Calu3 (cell line): ENCODE measurements at regions not wholly inside any gene's neighbourhood (a gene's known extent, or its start where the extent isn't known, plus 50 kb on each side); places are given as distances from the start of the nearest gene placed in this dataset.

Experiments
- BruUV-seq: library from RNA; stranded (reverse); fragments of 400-500 nt; replicated peaks from 2 replicates; lab custom pipeline; 2021; lab: Mats Ljungman, UMichigan
- CTCF ChIA-PET: fragments of 300-600 bp; sonication (Branson Sonifier 250); formaldehyde crosslinking; loops from one replicate; lab custom pipeline; 2022; ENCODE audit warnings: antibody characterized with exemption; lab: Charles Lee
- DNase-seq: peaks from one replicate; pipeline ENCODE4 v3.0.0; 2022
- H3K27ac Mint-ChIP-seq: one replicate; pipeline ENCODE4 v1.8.0; 2022; ENCODE audit warnings: mixed read lengths; ENCODE audit not compliant: unreplicated experiment
- H3K27me3 Mint-ChIP-seq: one replicate; pipeline ENCODE4 v1.8.0; 2022; ENCODE audit warnings: mixed read lengths; ENCODE audit not compliant: unreplicated experiment
- H3K36me3 Mint-ChIP-seq: one replicate; pipeline ENCODE4 v1.8.0; 2022; ENCODE audit warnings: mild to moderate bottlenecking, moderate library complexity, mixed read lengths; ENCODE audit not compliant: insufficient read depth, unreplicated experiment
- H3K4me1 Mint-ChIP-seq: one replicate; pipeline ENCODE4 v1.8.0; 2022; ENCODE audit warnings: mild to moderate bottlenecking, low read depth, mixed read lengths; ENCODE audit not compliant: unreplicated experiment
- H3K4me3 Mint-ChIP-seq: one replicate; pipeline ENCODE4 v1.8.0; 2022; ENCODE audit warnings: mild to moderate bottlenecking, low read depth, moderate library complexity, mixed read lengths; ENCODE audit not compliant: unreplicated experiment
- H3K9me3 Mint-ChIP-seq: one replicate; pipeline ENCODE4 v1.8.0; 2022; ENCODE audit warnings: low read depth, mixed read lengths; ENCODE audit not compliant: unreplicated experiment
- CTCF ChIP-seq: fragments of 200-600 bp; IDR thresholded peaks from one replicate; pipeline ENCODE4 v1.8.0; 2022; ENCODE audit warnings: antibody characterized with exemption; ENCODE audit not compliant: unreplicated experiment
- intact Hi-C: fragments of 100-400 bp; cut with micrococcal nuclease; formaldehyde crosslinking; loops from one replicate; pipeline ENCODE4 v1.10.0; 2022; ENCODE audit not compliant: unreplicated experiment

DNA sequence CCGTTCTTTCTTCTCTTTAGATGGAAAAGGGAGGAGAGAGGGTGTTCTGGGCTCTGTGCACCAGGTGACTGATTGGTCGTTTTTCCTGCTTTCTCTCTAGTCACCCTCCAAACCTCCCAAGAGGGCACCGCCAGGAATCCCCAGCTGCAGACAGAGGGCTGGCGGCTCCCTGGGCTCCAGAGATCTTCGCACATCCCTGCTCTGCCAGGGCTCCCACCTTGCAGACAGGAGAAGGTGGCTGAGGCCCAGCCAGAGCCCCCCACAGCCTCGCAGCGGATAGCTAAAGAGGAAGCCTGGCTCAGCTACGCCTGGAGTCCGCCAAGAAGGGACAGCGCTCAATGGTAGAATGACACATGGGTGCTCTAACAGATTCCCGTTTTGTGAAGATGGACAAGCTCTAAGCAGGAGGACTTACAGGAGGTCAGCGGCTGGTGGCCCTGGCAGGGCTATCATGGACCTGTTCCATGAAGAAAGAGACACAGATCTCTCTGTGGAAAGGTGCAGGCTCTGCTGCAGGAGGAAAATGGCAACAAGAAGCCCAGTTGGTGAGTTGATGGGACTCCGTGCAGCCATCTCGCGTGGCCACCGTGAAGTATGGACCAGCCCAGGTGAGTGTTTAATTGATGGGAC lies 976.9 kb downstream of the BRD1 start:
- H3K27ac Mint-ChIP-seq = no peak overlapping the region
- H3K4me3 Mint-ChIP-seq = no peak overlapping the region
- H3K4me1 Mint-ChIP-seq = no peaks in the 10 kb centered on the region
- peaks cover 24% of the 10 kb centered on the region for H3K9me3 Mint-ChIP-seq
- CTCF ChIA-PET = no interaction called here
- intact Hi-C loops = no loop called here
- BruUV-seq = no TSS peak
- DNase-seq = no peak
- TF ChIP-seq CTCF = no peak
- H3K36me3 Mint-ChIP-seq = no peaks in the 10 kb centered on the region
- H3K27me3 Mint-ChIP-seq = no peaks in the 10 kb centered on the region

DNA sequence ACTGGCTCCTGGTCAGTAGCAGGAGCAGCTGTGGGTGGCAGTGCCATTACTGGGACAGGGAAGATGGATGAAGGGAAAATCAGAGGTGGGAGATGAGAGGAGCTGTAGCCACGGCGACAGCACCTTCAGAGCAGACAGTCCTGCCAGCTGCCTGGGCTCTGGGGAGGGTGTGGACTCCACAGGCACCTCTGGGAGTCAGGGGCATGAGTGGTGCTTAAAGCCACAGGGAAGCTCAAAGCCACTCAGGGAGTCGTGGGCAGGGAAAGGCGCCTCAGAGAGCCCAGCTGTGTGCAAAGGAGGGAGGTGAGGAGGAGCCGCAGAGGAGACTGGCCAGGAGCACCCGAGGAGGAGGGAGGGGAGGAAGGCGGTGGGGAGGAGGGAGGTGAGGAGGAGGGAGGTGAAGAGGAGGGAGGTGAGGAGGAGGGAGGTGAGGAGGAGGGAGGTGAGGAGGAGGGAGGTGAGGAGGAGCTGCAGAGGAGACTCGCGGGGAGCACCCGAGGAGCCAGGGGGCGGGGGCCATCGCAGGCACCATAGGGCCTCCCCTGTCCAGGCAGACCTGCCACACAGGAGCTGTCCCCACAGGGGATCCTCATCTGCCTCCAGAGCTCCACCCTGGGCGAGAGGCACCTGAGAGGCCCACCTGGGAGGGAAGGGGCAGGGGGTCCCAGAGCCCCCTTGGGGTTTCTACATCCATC lies 977.6 kb downstream of the BRD1 start:
- peaks cover 22% of the 10 kb centered on the region for H3K9me3 Mint-ChIP-seq
- DNase-seq = no peak
- CTCF ChIA-PET = no interaction called here
- no TSS peak for BruUV-seq
- H3K27ac Mint-ChIP-seq = no peak overlapping the region
- intact Hi-C loops = no loop called here
- no peaks in the 10 kb centered on the region for H3K27me3 Mint-ChIP-seq
- no peaks in the 10 kb centered on the region for H3K36me3 Mint-ChIP-seq
- H3K4me1 Mint-ChIP-seq = no peaks in the 10 kb centered on the region
- TF ChIP-seq CTCF = no peak
- no peak overlapping the region for H3K4me3 Mint-ChIP-seq

DNA sequence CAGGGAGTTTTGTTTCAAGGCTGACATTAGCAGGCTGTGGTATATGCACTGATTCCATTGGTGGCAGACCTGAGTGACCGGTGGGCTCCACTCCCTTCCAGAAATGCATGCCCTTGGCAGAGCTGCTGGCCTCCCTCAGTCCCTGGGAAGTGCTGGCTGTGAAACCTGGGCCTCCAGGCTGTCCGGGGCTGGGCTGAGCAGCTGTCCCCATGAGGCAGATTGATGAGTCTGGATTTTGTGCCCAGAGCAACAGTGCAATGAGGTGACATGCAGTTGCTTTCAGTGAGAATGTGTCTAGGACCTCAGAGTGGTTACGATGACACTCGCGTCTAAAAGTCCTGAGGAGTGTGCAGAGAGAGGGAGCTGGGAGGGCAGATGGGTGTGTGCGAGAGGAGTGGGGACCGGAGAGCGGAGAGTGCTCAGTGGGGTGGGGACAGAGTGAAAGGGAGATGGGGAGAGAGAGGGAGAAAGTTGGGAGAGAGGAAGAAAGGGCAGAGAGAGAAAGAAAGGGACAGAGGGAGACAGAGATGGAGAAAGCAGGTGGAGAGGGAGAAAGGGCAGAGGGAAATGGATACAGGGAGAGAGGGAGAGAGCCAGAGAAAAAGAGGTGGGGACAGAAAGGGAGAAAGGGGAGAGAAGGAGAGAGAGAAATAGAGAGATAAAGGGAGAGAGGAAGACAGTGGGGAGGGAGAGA lies 978.3 kb downstream of the BRD1 start:
- Mint-ChIP-seq H3K27me3 (no peaks in the 10 kb centered on the region), H3K4me1 (no peaks in the 10 kb centered on the region), H3K27ac (no peak overlapping the region), H3K4me3 (no peak overlapping the region), H3K36me3 (no peaks in the 10 kb centered on the region), H3K9me3 (peaks cover 21% of the 10 kb centered on the region)
- CTCF ChIA-PET = no interaction called here
- intact Hi-C loops = no loop called here
- TF ChIP-seq CTCF = no peak
- no TSS peak for BruUV-seq
- DNase-seq = no peak

DNA sequence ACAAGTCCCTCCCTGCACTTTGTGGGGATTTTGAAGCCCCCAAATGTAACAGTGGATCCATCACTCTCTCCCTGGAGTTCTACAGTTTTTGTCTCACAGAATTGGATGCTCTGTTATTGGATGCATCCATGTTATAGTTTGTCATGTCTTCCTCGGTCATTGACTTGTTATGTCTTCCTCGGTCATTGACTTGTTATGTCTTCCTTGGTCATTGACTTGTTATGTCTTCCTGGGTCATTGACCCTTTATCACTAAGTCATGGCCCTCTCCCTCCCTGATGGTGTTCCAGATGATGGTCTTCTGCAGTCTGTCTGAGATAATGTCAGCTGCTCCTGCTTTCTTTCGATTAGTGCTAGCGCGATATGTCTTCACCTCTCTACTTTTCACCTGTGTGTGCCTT lies 981.5 kb downstream of the BRD1 start:
- intact Hi-C loops = no loop called here
- no peak for TF ChIP-seq CTCF
- CTCF ChIA-PET = interaction anchor here (0.7 kb wide), 1 partner anchor 1172 kb away, joined by 4 read pairs; no protein-coding TSS in a partner anchor
- Mint-ChIP-seq H3K27me3 (no peaks in the 10 kb centered on the region), H3K9me3 (peaks cover 23% of the 10 kb centered on the region), H3K4me3 (no peak overlapping the region), H3K36me3 (no peaks in the 10 kb centered on the region), H3K27ac (no peak overlapping the region), H3K4me1 (no peaks in the 10 kb centered on the region)
- BruUV-seq = no TSS peak
- no peak for DNase-seq
